ENCODE measurements at regions not wholly inside any gene's neighbourhood (a gene's known extent, or its start where the extent isn't known, plus 50 kb on each side); places are given as distances from the start of the nearest gene placed in this dataset.
A peak's percentile ranks its signal among the peaks of the same experiment; 100 is the strongest.
"Not testable (repeated sequence)": the region's sequence is repeated elsewhere in the genome, so short reads cannot be mapped to it uniquely, and the experiment has no call there.

- H3K4me3 ChIP-seq (ENCODE audit: low read depth, low read length); DNase-seq (ENCODE audit: low read depth, low spot score); in situ Hi-C loops (cut with HindIII; ENCODE audit: low sequenced_read_pairs): not testable (repeated sequence)
Observed at GRCh38 chr12:116327992-116328391, 50.5 kb upstream of the MED13L start.

GRCh38 chr12:116331876-116332275 is 54.4 kb upstream of the MED13L start:
- H3K4me3 ChIP-seq (ENCODE audit: low read depth, low read length), result no peak overlapping the region
- in situ Hi-C loops (cut with HindIII; ENCODE audit: low sequenced_read_pairs), result no loop called here
- no peak for DNase-seq (ENCODE audit: low read depth, low spot score)
- TF ChIP-seq CTCF (IDR thresholded peaks at IDR 0.05; ENCODE audit: low read depth, low read length), result no peak

GRCh38 chr12:116332705-116333380 is 55.4 kb upstream of the MED13L start:
- TF ChIP-seq CTCF (IDR thresholded peaks at IDR 0.05; ENCODE audit: low read depth, low read length), result no peak
- H3K4me3 ChIP-seq (ENCODE audit: low read depth, low read length), result no peak overlapping the region
- no peak for DNase-seq (ENCODE audit: low read depth, low spot score)
- in situ Hi-C loops (cut with HindIII; ENCODE audit: low sequenced_read_pairs), result no loop called here

DNA sequence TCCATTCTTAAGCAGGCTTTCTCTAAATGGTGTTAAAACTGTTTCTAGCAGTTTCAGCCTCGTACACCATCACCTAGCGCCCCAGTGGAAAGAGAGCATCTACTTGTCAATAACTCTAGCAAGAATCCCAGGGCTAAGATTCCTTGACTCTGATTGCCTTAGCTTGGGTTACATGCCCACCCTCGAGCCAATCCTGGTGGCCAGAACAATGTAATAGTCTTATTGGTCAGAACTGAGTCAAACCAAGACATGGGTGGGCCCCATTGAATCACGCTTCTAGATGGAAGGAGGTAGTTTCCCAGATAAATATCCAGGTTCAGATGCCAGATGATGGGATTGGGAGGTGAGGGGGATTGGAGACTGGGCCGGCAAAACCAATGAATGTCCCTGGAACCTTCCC is 55.9 kb upstream of the MED13L start:
- no peak for DNase-seq (ENCODE audit: low read depth, low spot score)
- no peak for TF ChIP-seq CTCF (IDR thresholded peaks at IDR 0.05; ENCODE audit: low read depth, low read length)
- in situ Hi-C loops (cut with HindIII; ENCODE audit: low sequenced_read_pairs), result no loop called here

DNA sequence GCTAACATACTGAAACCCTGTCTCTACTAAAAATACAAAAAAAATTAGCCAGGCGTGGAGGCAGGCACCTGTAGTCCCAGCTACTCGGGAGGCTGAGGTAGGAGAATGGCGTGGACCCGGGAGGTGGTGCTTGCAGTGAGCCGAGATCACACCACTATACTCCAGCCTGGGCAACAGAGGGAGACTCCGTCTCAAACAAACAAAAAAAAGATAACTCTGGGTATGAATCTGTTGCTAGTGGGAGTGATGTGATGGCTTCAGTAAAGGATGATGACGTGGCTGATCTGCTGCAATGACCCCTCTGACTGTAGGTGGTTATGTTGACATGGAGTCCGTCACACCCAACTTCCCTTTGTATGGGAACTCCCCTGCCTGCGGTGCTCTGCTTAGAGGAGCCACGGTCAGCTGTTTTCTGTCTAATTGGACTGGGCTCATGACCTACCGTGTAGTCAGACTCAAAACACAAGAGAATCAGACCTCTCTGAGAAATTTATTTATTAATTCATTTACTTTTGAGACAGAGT is 59.1 kb upstream of the MED13L start:
- in situ Hi-C loops (cut with HindIII; ENCODE audit: low sequenced_read_pairs), result no loop called here
- DNase-seq (ENCODE audit: low read depth, low spot score), result peak; percentile 28
- no peak overlapping the region for H3K4me3 ChIP-seq (ENCODE audit: low read depth, low read length)
- no peak for TF ChIP-seq CTCF (IDR thresholded peaks at IDR 0.05; ENCODE audit: low read depth, low read length)

More for the DNA sequence above, 55.9 kb upstream of the MED13L start:
- no peak overlapping the region for H3K4me3 ChIP-seq (ENCODE audit: low read depth, low read length)

- in situ Hi-C loops (cut with HindIII; ENCODE audit: low sequenced_read_pairs), result no loop called here
- no peak overlapping the region for H3K4me3 ChIP-seq (ENCODE audit: low read depth, low read length)
- no peak for TF ChIP-seq CTCF (IDR thresholded peaks at IDR 0.05; ENCODE audit: low read depth, low read length)
- DNase-seq (ENCODE audit: low read depth, low spot score), result no peak
Observed at GRCh38 chr12:116337312-116337711, 59.8 kb upstream of the MED13L start.

GRCh38 chr12:116338064-116338846 is 60.8 kb upstream of the MED13L start:
- no peak overlapping the region for H3K4me3 ChIP-seq (ENCODE audit: low read depth, low read length)
- in situ Hi-C loops (cut with HindIII; ENCODE audit: low sequenced_read_pairs), result no loop called here
- no peak for DNase-seq (ENCODE audit: low read depth, low spot score)
- TF ChIP-seq CTCF (IDR thresholded peaks at IDR 0.05; ENCODE audit: low read depth, low read length), result no peak

Data from astrocyte of the spinal cord (primary cell).